Panc1 (cell line): ENCODE measurements at regions not wholly inside any gene's neighbourhood (a gene's known extent, or its start where the extent isn't known, plus 50 kb on each side); places are given as distances from the start of the nearest gene placed in this dataset.

Experiments used
- ATAC-seq: fragments of 200-7000 bp; cut with Tn5 transposase; 2 replicates; pipeline ENCODE4 v1.9.1; 2020; ENCODE audit warnings: mild to moderate bottlenecking, moderate library complexity
- BruUV-seq: library from RNA; stranded (reverse); fragments of 400-500 nt; replicated peaks from 2 replicates; lab custom pipeline; 2021; lab: Mats Ljungman, UMichigan
- CTCF ChIA-PET: fragments of 300-600 bp; sonication (Branson Sonifier 250); formaldehyde crosslinking; loops from one replicate; lab custom pipeline; 2022; ENCODE audit warnings: antibody characterized with exemption; lab: Charles Lee
- POLR2A ChIA-PET: fragments of 300-600 bp; sonication (Branson Sonifier 250); formaldehyde crosslinking; loops from one replicate; lab custom pipeline; 2022; ENCODE audit warnings: antibody characterized with exemption; lab: Charles Lee
- DNase-seq: peaks from one replicate; pipeline ENCODE4 v3.0.0-alpha.2; 2010; ENCODE audit warnings: low read depth, low spot score
- H3K27ac ChIP-seq: 2 replicates; pipeline ENCODE4 v1.5.1; 2011; ENCODE audit warnings: mild to moderate bottlenecking, low read length, inconsistent platforms
- H3K27me3 ChIP-seq: fragments of 200-500 bp; sonication (Bioruptor generic); 2 replicates; pipeline ENCODE4 v1.6.0; 2014; ENCODE audit warnings: low read length, inconsistent platforms; ENCODE audit not compliant: control insufficient read depth, insufficient read depth
- H3K36me3 ChIP-seq: fragments of 200-500 bp; sonication (Bioruptor generic); 2 replicates; pipeline ENCODE4 v1.5.1; 2014; ENCODE audit warnings: inconsistent platforms, mild to moderate bottlenecking, low read length, moderate library complexity; ENCODE audit not compliant: control insufficient read depth, insufficient read depth
- H3K4me1 ChIP-seq: 2 replicates; pipeline ENCODE4 v1.5.1; 2011; ENCODE audit warnings: inconsistent platforms, mild to moderate bottlenecking, low read length, moderate library complexity; ENCODE audit not compliant: control insufficient read depth, insufficient read depth
- H3K4me3 ChIP-seq, 2 experiments: 2 replicates each; pipeline ENCODE4 v1.5.1; 2011 to 2012; ENCODE audit warnings: low read depth in 2 of 2, low read length in 2 of 2, mild to moderate bottlenecking in 2 of 2, inconsistent platforms in 1 of 2, moderate library complexity in 1 of 2
- H3K9me3 ChIP-seq: fragments of 200-500 bp; sonication (Bioruptor generic); 2 replicates; pipeline ENCODE4 v1.5.1; 2014; ENCODE audit warnings: low read depth, mild to moderate bottlenecking, inconsistent platforms, low read length, moderate library complexity; ENCODE audit not compliant: control insufficient read depth, insufficient read depth
- CTCF ChIP-seq: fragments of 450-650 bp; IDR thresholded peaks from 2 replicates; pipeline ENCODE4 v1.5.1; 2017; ENCODE audit warnings: mild to moderate bottlenecking
- POLR2AphosphoS5 ChIP-seq: IDR thresholded peaks from 2 replicates; pipeline ENCODE4 v1.6.1; 2012; ENCODE audit warnings: mild to moderate bottlenecking, low read depth, low read length, moderate library complexity
- SIN3A ChIP-seq: IDR thresholded peaks from 2 replicates; pipeline ENCODE4 v1.6.1; 2012; ENCODE audit warnings: low read depth, mild to moderate bottlenecking, low read length, moderate library complexity, borderline replicate concordance; ENCODE audit not compliant: insufficient read depth
- TCF7L2 ChIP-seq: IDR thresholded peaks from 2 replicates; pipeline ENCODE4 v1.6.1; 2011; ENCODE audit warnings: mild to moderate bottlenecking, low read depth, low read length, inconsistent platforms
- in situ Hi-C: cut with HindIII; loops from 2 replicates; pipeline ENCODE4 v1.10.0; 2016; ENCODE audit warnings: low sequenced_read_pairs, low pct_unique_long_range_greater_than_20kb
- intact Hi-C: fragments of 100-400 bp; cut with micrococcal nuclease; formaldehyde crosslinking; loops from one replicate; pipeline ENCODE4 v1.10.0; 2022; ENCODE audit not compliant: unreplicated experiment
- TF ChIP-seq, protein P1 (sequence below), 2 experiments: IDR thresholded peaks; 2 replicates each; pipeline ENCODE4 v1.6.1; 2011 to 2012; ENCODE audit warnings: low read depth in 2 of 2, control low read depth in 1 of 2, low read length in 1 of 2, mild to moderate bottlenecking in 1 of 2, moderate library complexity in 1 of 2; ENCODE audit not compliant: insufficient read depth in 1 of 2

- Histone ChIP-seq H3K4me3 (no peak overlapping the region), H3K27me3 (no peaks in the 10 kb centered on the region), H3K4me1 (no peaks in the 10 kb centered on the region), H3K36me3 (no peaks in the 10 kb centered on the region), H3K9me3 (no peaks in the 10 kb centered on the region), H3K27ac (no peak overlapping the region)
- CTCF ChIA-PET, result no interaction called here
- in situ Hi-C loops (no loop called here), intact Hi-C loops (no loop called here)
- POLR2A ChIA-PET, result no interaction called here
- no peak for DNase-seq
- no peak for ATAC-seq
- BruUV-seq, result no TSS peak
- no peak for TF ChIP-seq POLR2AphosphoS5
- TF ChIP-seq TCF7L2, result no peak
- TF ChIP-seq CTCF, result no peak
- no peak for TF ChIP-seq SIN3A
- TF ChIP-seq, protein P1, sequence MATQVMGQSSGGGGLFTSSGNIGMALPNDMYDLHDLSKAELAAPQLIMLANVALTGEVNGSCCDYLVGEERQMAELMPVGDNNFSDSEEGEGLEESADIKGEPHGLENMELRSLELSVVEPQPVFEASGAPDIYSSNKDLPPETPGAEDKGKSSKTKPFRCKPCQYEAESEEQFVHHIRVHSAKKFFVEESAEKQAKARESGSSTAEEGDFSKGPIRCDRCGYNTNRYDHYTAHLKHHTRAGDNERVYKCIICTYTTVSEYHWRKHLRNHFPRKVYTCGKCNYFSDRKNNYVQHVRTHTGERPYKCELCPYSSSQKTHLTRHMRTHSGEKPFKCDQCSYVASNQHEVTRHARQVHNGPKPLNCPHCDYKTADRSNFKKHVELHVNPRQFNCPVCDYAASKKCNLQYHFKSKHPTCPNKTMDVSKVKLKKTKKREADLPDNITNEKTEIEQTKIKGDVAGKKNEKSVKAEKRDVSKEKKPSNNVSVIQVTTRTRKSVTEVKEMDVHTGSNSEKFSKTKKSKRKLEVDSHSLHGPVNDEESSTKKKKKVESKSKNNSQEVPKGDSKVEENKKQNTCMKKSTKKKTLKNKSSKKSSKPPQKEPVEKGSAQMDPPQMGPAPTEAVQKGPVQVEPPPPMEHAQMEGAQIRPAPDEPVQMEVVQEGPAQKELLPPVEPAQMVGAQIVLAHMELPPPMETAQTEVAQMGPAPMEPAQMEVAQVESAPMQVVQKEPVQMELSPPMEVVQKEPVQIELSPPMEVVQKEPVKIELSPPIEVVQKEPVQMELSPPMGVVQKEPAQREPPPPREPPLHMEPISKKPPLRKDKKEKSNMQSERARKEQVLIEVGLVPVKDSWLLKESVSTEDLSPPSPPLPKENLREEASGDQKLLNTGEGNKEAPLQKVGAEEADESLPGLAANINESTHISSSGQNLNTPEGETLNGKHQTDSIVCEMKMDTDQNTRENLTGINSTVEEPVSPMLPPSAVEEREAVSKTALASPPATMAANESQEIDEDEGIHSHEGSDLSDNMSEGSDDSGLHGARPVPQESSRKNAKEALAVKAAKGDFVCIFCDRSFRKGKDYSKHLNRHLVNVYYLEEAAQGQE (IDR thresholded peaks at IDR 0.05; ENCODE audit: insufficient read depth in 1 of 2, low read depth in 2 of 2, low read length in 1 of 2), result no peak
These were observed 165.3 kb upstream of the PPP1R2C start for GRCh38 chrX:42943051-42943974.

DNA sequence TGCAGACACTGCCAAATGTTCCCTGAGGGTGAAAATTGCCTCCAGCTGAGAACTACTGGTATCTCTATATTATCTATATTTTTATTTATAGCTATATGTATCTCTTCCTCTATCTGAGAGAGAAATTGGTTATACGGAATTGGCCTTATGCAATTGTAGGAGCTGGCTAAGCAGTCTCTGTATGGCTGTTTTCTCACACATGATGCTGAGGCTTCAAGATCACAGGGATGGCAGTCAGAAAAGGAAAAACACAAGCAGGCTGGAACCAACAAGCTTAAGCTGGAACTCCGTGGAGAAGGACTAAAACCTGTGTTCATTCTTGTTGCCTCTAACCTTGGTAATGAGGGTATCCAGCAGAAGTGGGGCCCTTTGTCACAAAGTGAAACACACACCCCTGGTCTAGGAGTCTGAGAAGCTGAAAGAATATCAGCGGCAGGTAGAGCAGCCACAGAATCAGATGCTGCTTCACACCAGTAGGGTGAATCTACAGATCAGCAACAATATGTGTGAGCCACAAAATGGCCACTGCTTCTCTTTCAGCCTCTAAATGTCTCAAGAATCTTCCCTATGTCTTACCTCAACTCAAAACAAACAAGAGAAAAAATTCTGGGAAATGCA lies 166.5 kb upstream of the PPP1R2C start:
- CTCF ChIA-PET, result no interaction called here

More for the DNA sequence above, 166.5 kb upstream of the PPP1R2C start:
- no peaks in the 10 kb centered on the region for H3K36me3 ChIP-seq
- no peak for DNase-seq
- in situ Hi-C loops (no loop called here), intact Hi-C loops (no loop called here)
- no TSS peak for BruUV-seq
- no peaks in the 10 kb centered on the region for H3K27me3 ChIP-seq
- H3K4me3 ChIP-seq, result no peak overlapping the region
- TF ChIP-seq TCF7L2 (no peak), POLR2AphosphoS5 (no peak), CTCF (no peak), SIN3A (no peak)
- TF ChIP-seq, protein P1 (IDR thresholded peaks at IDR 0.05; ENCODE audit: insufficient read depth in 1 of 2, low read depth in 2 of 2, low read length in 1 of 2), result no peak
- no peak for ATAC-seq
- POLR2A ChIA-PET, result no interaction called here
- no peak overlapping the region for H3K27ac ChIP-seq
- H3K9me3 ChIP-seq, result no peaks in the 10 kb centered on the region
- no peaks in the 10 kb centered on the region for H3K4me1 ChIP-seq
